Astrocyte of the spinal cord (primary cell): ENCODE measurements at regions not wholly inside any gene's neighbourhood (a gene's known extent, or its start where the extent isn't known, plus 50 kb on each side); places are given as distances from the start of the nearest gene placed in this dataset.

Experiments used
- DNase-seq: peaks from one replicate; pipeline ENCODE4 v3.0.0; 2011; ENCODE audit warnings: low read depth, low spot score
- H3K4me3 ChIP-seq: 2 replicates; pipeline ENCODE4 v1.5.1; 2011; ENCODE audit warnings: low read depth, mild to moderate bottlenecking, low read length, moderate library complexity
- CTCF ChIP-seq: IDR thresholded peaks from 2 replicates; pipeline ENCODE4 v1.5.1; 2012; ENCODE audit warnings: low read depth, mild to moderate bottlenecking, low read length, inconsistent platforms
- in situ Hi-C: cut with HindIII; loops from 2 replicates; pipeline ENCODE4 v1.10.0; 2017; ENCODE audit warnings: low sequenced_read_pairs

- H3K4me3 ChIP-seq, result no peak overlapping the region
- in situ Hi-C loops, result no loop called here
- DNase-seq, result no peak
- no peak for TF ChIP-seq CTCF
Measured at GRCh38 chr3:104989878-104990277, 376.8 kb upstream of the ALCAM start.

DNA sequence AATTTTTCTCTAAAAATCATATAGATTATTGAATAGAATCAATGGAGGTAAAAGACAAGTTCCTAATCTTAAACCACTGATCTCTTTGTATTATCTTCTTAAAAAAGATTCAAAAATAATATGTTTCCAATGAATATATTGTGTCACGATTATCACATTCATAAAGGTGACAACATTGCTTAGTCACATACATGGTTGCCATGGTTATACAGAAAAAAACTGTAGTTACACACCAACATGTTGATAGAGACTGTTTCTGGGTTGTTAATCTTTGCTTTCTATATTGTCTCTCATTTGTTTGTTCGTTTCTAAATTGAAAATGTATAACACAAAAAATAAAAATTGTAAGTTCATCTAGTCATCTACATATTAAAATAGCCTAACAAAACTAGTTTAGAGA is 376.0 kb upstream of the ALCAM start:
- in situ Hi-C loops, result no loop called here
- no peak for TF ChIP-seq CTCF
- no peak for DNase-seq
- H3K4me3 ChIP-seq, result no peak overlapping the region

DNA sequence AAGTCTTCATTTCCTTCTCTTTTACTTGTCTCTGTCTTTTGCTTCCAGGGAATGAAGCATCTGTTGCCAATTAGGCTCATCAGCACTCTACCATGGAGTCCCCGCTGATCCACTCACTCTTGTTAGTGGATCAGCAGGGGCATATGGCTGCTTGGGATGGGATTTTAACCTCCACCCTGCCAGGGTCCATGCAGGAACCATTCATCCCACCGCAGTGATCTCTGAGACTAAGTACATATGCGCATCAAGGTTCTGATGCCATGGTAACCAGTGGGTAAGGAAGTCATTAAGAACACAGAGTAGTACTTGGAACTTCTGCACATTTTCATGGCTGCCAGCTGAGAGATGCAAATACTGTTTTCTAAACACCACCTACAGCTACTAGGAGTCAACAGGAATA is 374.0 kb upstream of the ALCAM start:
- DNase-seq, result no peak
- in situ Hi-C loops, result no loop called here

DNA sequence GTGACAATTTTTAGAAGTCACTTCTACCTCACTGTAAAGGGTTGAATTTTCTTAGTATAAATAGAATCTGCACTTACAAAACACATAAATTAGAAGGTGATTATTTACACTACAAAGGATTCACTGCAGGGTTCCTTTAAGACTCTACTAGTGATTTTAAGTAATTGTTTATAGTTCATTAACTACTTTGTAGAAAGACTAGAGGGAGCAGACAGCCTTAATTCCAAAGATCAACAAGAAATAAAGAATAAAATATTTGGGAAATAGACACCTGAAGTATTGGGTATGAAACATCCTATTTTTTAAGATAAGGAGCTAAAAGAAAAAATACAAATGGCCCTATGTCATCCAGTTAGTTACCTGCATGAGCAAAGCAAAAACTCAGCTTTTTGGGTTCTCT is 360.5 kb upstream of the ALCAM start:
- no peak for DNase-seq
- no peak overlapping the region for H3K4me3 ChIP-seq
- in situ Hi-C loops, result no loop called here
- no peak for TF ChIP-seq CTCF

More for the DNA sequence above, 374.0 kb upstream of the ALCAM start:
- no peak for TF ChIP-seq CTCF
- no peak overlapping the region for H3K4me3 ChIP-seq

- H3K4me3 ChIP-seq, result no peak overlapping the region
- no peak for DNase-seq
- no peak for TF ChIP-seq CTCF
- in situ Hi-C loops, result no loop called here
Measured at GRCh38 chr3:105013657-105014056, 353.1 kb upstream of the ALCAM start.

GRCh38 chr3:105014631-105015030 is 352.1 kb upstream of the ALCAM start:
- in situ Hi-C loops, result no loop called here
- TF ChIP-seq CTCF, result no peak
- no peak overlapping the region for H3K4me3 ChIP-seq
- DNase-seq, result peak; percentile 1

- no peak for DNase-seq
- H3K4me3 ChIP-seq, result no peak overlapping the region
- no peak for TF ChIP-seq CTCF
- in situ Hi-C loops, result no loop called here
Measured at GRCh38 chr3:105022813-105023212, 343.9 kb upstream of the ALCAM start.
